Right lung (tissue), 2 donors: ENCODE measurements at regions not wholly inside any gene's neighbourhood (a gene's known extent, or its start where the extent isn't known, plus 50 kb on each side); places are given as distances from the start of the nearest gene placed in this dataset.
"Not testable (repeated sequence)": the region's sequence is repeated elsewhere in the genome, so short reads cannot be mapped to it uniquely, and the experiment has no call there.

Source experiments
- DNase-seq, 2 donors: peaks; one replicate each; pipeline ENCODE4 v3.0.0-alpha.2; 2013

- peak in 1 of 2 donors; percentile 26 for DNase-seq
Measured at GRCh38 chr12:83361475-83361874, 674.8 kb downstream of the TMTC2 start.

DNA sequence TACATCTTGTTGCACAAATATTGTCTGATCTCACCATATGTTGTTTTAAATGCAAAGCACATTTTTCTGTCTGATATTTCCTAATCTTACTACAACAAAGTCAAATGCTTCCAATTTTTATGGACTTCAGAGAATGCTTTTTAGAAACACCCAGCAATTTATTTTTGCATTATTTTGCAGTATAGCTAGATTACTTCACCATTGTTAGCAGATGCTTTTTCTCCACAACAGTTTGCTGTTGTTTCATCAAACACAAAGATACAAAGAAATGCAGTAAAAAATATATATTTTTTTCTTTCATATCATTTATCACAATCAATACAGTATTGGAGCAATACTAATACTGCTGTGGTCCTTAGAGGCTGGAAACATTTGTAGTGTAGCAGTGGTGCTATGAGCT lies 674.4 kb downstream of the TMTC2 start:
- peak; percentile 57 to 63 for DNase-seq

DNA sequence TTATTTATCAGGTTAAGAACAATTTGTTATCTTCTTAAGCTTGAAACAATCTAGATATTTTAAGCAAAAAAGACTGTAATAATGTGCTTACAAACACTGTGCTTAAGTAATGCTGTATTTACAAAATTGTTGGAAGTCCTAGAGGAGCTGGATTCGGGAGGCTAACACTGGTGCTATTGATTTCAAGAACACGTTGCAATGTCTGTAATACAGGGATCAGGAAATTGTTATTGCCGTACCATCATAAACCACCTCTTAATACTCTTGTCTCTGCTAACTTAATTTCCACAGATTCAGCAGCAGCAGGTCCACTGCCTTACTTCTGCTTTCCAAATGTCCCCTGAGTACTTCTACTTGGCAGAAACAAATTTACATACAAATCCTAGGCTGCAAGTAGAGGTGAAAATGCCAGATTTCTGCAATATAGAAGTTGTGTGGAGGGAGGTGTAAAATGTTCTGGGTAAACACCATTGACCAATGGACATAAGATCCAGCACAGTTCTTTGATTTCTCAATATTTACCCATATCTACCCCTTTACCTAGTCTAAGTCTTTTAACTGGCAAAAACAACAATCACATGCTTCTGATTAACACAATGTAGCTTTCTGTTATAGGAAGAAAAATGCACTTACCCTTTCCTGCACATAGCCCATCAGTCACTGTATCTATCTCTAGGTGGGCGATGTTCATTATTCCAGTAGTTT lies 663.4 kb downstream of the TMTC2 start:
- no peak for DNase-seq

DNA sequence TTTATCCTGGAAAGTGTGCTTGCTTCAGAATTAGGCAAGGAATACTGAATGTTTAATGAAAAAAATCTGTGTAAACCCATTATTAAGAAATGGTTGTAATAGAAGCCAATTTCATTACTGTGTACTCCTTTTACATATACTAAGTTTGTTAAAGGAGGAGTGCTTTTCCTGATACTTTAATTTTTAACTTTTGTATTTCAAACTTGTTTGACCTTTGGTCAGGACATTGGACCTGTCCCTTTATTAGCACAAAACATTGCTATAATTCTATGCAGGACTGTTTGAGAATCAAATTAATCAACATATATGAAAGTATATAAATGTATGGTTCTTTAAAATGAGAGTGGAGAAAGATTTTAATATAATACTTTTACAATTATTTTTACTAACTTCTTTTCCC lies 659.6 kb downstream of the TMTC2 start:
- no peak for DNase-seq

DNA sequence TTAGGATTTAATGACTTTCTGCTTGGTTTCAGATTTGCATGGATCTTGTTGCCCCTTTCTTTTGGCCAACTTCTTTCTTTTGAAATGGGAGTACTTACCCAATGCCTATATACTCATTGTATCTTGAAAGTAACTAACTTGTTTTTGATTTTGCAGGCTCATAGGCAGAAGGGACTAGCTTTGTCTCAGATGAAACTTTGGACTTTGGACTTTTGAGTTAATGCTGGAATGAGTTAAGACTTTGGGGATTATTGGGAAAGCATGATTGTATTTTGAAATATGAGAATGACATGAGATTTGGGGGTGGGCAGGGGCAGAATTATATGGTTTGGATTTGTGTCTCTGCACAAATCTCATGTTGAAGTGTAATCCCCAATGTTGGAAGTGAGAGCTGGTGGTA lies 657.1 kb downstream of the TMTC2 start:
- DNase-seq = no peak

DNA sequence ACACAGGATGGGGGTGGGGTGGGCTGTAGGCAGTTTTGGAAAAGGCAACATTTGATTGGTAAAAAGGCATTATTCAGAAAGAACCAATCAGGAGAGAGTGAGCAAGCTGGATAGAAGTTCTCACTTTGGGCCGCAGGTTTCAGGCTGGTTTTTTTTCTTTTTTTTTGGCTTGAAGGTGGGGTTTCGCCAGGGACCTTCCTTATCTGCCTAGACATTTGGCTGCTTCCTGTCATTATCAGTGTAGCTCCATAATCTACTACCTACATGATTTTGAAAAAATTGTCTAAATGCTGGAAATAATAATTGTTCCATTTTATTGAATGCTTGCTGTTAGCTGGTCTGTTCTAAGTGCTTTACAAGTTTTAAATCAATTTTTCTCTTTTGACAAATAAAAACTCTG lies 649.0 kb downstream of the TMTC2 start:
- no peak for DNase-seq

GRCh38 chr12:83326666-83327065 lies 640.0 kb downstream of the TMTC2 start:
- DNase-seq = no peak

DNA sequence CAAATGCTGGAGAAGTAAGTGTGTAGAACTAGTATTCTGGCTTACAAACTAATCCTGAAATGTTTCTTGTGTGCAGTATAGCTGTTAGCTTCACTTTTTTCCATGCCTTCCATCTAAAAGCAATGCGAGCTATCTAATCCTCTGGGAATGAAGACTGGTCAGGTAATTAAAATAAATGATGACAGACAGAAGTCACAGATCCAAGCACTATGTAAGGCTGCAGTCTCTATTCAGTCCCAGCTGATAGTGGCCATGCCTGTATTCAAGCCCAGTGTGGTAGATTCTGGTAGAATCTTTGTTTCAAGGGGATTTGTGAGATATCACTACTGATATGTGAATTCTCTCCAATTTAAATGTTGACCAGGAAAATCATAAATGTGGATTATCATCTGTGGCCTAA lies 637.2 kb downstream of the TMTC2 start:
- DNase-seq = no peak

DNA sequence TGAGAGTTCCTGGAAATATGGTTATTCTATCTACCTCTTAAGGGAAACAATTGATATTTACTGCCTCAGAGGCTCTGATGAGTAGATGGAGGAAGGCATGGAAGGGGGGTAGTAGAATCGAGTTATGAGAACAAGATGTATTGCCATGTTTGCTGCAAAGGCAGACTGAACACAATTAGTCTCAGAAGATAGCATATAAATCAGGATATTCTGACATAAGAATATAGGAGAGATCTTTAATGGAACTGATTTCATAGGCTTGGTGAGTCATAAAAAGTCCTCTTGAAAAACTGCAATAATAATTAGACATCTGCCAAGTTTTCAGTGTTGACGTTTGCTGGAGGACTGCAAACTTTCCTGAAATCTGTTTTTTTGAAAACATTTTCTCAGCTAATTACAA lies 636.1 kb downstream of the TMTC2 start:
- no peak for DNase-seq

GRCh38 chr12:83321971-83322370 lies 635.3 kb downstream of the TMTC2 start:
- no peak for DNase-seq

- no peak for DNase-seq
Measured at GRCh38 chr12:83320350-83320749, 633.6 kb downstream of the TMTC2 start.

DNA sequence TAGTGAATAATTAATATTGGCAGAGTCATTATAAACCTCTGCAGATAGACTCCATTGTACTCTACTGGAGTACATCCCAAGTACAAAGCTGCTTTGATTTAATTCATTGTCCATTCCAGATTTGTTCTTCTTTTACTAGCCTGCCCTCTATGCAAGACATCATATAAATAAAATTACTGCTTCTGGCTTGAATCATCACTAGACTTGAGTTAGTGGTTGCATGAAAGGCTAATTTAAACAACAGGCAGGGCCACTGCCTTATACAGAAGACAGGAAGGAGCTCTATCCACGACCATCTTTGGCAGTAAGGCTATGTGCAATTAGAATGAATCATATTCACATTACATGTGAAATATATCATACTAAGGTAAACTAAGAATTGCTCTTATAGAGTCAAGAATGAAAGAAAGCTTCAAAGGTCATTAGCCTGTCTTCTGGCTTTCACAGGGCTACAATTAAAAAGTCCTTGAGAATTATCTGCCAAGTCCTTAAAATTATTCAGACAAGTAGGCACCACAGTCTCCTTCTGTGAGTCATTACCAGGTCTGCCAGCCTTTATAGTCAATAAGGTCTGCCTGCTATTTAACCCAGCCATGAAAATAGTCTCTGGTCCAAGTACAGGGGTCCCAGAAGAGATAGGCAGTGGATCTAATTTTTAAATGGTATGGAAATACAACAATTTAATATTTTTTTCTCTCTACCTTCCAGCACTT lies 631.8 kb downstream of the TMTC2 start:
- DNase-seq = no peak

GRCh38 chr12:83317595-83317994 lies 630.9 kb downstream of the TMTC2 start:
- DNase-seq = no peak

GRCh38 chr12:83313827-83314226 lies 627.1 kb downstream of the TMTC2 start:
- DNase-seq = no peak

DNA sequence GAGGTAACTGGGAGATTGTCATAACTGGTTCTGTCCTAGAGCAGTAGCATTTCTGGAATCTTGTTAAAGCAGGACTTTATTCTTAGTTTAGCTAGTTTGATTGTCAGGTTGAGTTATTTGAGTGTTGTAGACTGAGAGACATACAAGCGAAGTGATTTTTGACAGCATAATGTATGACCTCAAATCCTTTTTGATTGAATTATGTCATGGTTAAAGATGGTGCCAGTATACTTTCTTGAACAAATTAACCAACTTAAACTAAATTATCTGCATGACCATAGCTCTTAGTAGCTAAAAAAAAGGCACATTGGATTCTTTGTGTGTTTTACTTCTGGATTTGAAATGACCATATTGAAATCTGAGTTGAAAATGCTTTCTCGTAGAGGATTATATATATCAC lies 626.6 kb downstream of the TMTC2 start:
- DNase-seq = no peak

DNA sequence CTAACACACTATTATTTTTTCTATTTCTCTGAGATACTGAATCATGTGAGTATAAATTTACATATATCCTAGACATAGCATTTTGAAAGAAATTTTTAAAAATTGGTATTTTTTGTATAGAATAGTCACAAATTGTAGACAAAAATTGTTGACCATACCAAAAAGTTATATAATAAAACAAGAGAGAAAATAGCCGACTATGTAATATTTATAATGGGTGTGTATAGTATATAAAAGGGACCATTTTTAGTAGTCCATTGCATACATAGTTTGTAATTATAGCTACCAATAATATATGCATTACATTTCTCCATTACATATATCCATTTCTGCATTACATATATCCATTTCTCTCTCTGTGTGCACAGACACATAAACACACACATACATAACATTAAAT lies 590.2 kb downstream of the TMTC2 start:
- no peak for DNase-seq

GRCh38 chr12:83271201-83271600 lies 584.5 kb downstream of the TMTC2 start:
- DNase-seq = no peak

DNA sequence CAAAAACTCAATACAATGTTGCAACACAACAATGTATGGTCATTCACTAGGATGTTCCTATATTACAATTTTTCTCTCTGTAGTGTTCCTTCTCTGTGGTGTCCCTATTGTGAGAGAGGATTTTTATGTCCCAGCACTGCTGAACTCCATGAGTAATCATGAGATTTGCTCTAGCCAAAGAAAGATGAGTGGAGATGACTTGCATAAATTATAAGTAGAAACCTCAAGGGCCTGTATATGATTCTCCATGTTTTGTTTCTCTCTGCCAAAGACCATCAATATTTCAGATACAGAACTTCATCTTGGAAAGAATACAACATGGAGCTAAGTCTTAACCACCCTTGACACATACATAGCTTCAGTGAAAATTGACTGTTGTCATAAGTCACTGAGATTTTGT lies 579.1 kb downstream of the TMTC2 start:
- DNase-seq = no peak

- no peak for DNase-seq
Measured at GRCh38 chr12:83261998-83262397, 575.3 kb downstream of the TMTC2 start.

DNA sequence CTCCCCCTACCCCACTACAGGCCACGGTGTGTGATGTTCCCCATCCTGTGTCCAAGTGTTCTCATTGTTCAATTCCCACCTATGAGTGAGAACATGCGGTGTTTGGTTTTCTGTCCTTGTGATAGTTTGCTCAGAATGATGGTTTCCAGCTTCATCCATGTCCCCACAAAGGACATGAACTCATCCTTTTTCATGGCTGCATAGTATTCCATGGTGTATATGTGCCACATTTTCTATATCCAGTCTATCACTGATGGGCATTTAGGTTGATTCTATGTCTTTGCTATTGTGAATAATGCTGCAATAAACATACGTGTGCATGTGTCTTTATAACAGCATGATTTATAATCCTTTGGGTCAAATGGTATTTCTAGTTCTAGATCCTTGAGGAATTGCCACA lies 573.4 kb downstream of the TMTC2 start:
- not testable (repeated sequence) for DNase-seq

GRCh38 chr12:83257726-83258125 lies 571.0 kb downstream of the TMTC2 start:
- DNase-seq = no peak

- no peak for DNase-seq
Measured at GRCh38 chr12:83256562-83256961, 569.9 kb downstream of the TMTC2 start.

- no peak for DNase-seq
Measured at GRCh38 chr12:83250866-83251265, 564.2 kb downstream of the TMTC2 start.

- no peak for DNase-seq
Measured at GRCh38 chr12:83245156-83245555, 558.5 kb downstream of the TMTC2 start.
